ENCODE measurements at regions not wholly inside any gene's neighbourhood (a gene's known extent, or its start where the extent isn't known, plus 50 kb on each side); places are given as distances from the start of the nearest gene placed in this dataset.

GRCh38 chr15:25058080-25058785, 103.4 kb downstream of the SNRPN start:
- H3K4me1 ChIP-seq = no peaks in the 10 kb centered on the region
- H3K9ac ChIP-seq = no peak overlapping the region
- no peak for TF ChIP-seq Cebpa-rat (IDR thresholded peaks at IDR 0.05)
- peaks cover 100% of the 10 kb centered on the region for H3K36me3 ChIP-seq
- peaks cover 100% of the 10 kb centered on the region for H3K9me3 ChIP-seq
- peaks cover 4% of the 10 kb centered on the region; the same call in 1 of the 2 replicates for H3K27me3 ChIP-seq
- no peak overlapping the region for H3K27ac ChIP-seq
- no peak overlapping the region for H3K4me2 ChIP-seq
- no peaks in the 10 kb centered on the region for H4K20me1 ChIP-seq
- H3K4me3 ChIP-seq = no peak overlapping the region; the same call in 1 of the 2 replicates

- H3K4me2 ChIP-seq = no peak overlapping the region
- peak overlapping the region; percentile 45 for H3K4me3 ChIP-seq
- no peak for TF ChIP-seq Cebpa-rat (IDR thresholded peaks at IDR 0.05)
- no peak overlapping the region for H3K9ac ChIP-seq
- peaks cover 100% of the 10 kb centered on the region for H3K36me3 ChIP-seq
- peaks cover 4% of the 10 kb centered on the region; the same call in 1 of the 2 replicates for H3K27me3 ChIP-seq
- no peaks in the 10 kb centered on the region for H3K4me1 ChIP-seq
- no peaks in the 10 kb centered on the region for H4K20me1 ChIP-seq
- H3K27ac ChIP-seq = no peak overlapping the region
- H3K9me3 ChIP-seq = peaks cover 100% of the 10 kb centered on the region
These were observed 105.1 kb downstream of the SNRPN start for GRCh38 chr15:25059698-25060471.

DNA sequence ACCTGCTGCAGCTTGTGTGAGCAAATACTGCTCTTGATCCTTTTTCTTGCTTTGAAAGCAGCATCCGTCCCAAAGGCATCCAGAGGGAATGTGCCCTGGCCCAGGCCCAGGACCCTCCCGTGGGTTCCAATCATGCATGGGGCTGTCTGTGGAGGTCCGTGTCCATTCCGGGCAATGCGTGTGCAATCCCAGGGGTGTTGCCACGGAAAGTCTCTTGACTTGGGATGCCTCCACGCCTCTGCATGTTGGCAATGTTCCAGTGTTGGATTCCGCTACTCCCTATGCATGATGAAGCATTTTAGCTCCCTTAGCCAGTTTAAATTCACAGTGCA, 105.7 kb downstream of the SNRPN start:
- H3K4me2 ChIP-seq = no peak overlapping the region
- no peaks in the 10 kb centered on the region for H4K20me1 ChIP-seq
- H3K4me1 ChIP-seq = no peaks in the 10 kb centered on the region
- peaks cover 100% of the 10 kb centered on the region for H3K9me3 ChIP-seq
- H3K36me3 ChIP-seq = peaks cover 100% of the 10 kb centered on the region
- H3K27me3 ChIP-seq = peaks cover 4% of the 10 kb centered on the region; the same call in 1 of the 2 replicates
- no peak overlapping the region for H3K27ac ChIP-seq
- no peak for TF ChIP-seq Cebpa-rat (IDR thresholded peaks at IDR 0.05)
- H3K9ac ChIP-seq = no peak overlapping the region
- peak overlapping the region; percentile 45 for H3K4me3 ChIP-seq

DNA sequence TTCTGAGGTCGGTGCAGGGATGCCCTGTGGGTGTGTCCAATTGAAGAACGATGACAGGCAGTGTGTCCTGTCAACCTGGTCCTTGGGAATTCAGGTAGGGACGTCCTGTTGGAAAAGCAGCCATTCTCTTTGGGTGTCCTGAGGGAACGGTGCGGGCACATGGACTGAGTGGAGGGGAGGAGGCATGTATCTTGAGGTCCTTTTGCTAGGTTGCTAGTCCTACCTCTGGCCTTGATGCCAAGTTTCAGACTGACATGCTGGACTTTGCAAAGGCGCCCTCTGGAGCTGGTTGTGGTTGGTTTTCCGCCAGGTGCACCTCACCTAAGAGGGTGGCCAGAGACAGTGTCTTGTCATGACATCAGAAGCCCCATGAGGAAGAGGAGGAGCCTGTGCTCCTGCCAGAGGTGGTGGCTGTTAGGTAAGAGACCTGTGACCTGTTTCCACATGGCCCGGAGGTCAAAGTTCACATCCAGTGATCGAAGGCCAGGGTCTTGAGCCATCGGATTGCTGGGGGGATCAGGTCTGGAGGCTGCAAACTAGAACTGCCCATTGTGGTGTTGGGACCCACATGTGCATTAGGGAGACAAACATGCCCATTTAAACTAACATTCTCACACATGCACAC, 106.3 kb downstream of the SNRPN start:
- TF ChIP-seq Cebpa-rat (IDR thresholded peaks at IDR 0.05) = no peak
- Histone ChIP-seq H3K36me3 (peaks cover 100% of the 10 kb centered on the region), H3K9ac (no peak overlapping the region), H3K4me2 (no peak overlapping the region), H3K27ac (no peak overlapping the region), H3K4me1 (no peaks in the 10 kb centered on the region), H4K20me1 (no peaks in the 10 kb centered on the region), H3K4me3 (peak overlapping the region; percentile 45), H3K27me3 (peaks cover 3% of the 10 kb centered on the region; the same call in 1 of the 2 replicates), H3K9me3 (peaks cover 100% of the 10 kb centered on the region)

- Histone ChIP-seq H3K27me3 (peaks cover 2% of the 10 kb centered on the region; the same call in 1 of the 2 replicates), H3K36me3 (peaks cover 100% of the 10 kb centered on the region), H4K20me1 (no peaks in the 10 kb centered on the region), H3K4me1 (no peaks in the 10 kb centered on the region), H3K9me3 (peaks cover 100% of the 10 kb centered on the region), H3K27ac (no peak overlapping the region), H3K4me3 (peak overlapping the region; percentile 45), H3K9ac (no peak overlapping the region), H3K4me2 (no peak overlapping the region)
- no peak for TF ChIP-seq Cebpa-rat (IDR thresholded peaks at IDR 0.05)
These were observed 107.2 kb downstream of the SNRPN start for GRCh38 chr15:25061808-25062550.

- peaks cover 100% of the 10 kb centered on the region for H3K9me3 ChIP-seq
- no peak overlapping the region for H3K27ac ChIP-seq
- peaks cover 3% of the 10 kb centered on the region; the same call in 1 of the 2 replicates for H3K27me3 ChIP-seq
- H3K4me2 ChIP-seq = no peak overlapping the region
- no peaks in the 10 kb centered on the region for H4K20me1 ChIP-seq
- H3K4me3 ChIP-seq = peak overlapping the region; percentile 45
- H3K36me3 ChIP-seq = peaks cover 100% of the 10 kb centered on the region
- H3K4me1 ChIP-seq = no peaks in the 10 kb centered on the region
- H3K9ac ChIP-seq = no peak overlapping the region
- TF ChIP-seq Cebpa-rat (IDR thresholded peaks at IDR 0.05) = no peak
These were observed 108.0 kb downstream of the SNRPN start for GRCh38 chr15:25062551-25063430.

DNA sequence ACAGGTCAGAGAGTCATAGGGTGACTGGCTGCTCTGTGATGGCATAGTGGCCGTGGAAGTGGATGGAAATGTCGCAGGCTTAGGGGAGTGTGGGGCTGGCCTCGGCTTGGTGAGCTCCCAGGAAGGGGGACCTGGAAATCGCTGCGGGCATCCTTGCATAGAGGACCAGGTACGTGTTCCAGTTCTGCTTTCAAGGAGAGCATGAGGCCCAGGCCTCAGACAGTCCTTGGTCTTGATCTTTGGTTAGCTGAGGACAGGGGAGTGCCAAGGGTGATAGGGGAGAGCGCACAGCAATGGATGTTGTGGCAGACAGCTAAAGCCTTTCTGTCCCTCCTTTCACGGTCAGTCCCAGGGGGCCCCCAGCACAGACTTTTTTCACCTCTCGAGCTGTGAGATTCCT, 110.5 kb downstream of the SNRPN start:
- no peak for TF ChIP-seq Cebpa-rat (IDR thresholded peaks at IDR 0.05)
- Histone ChIP-seq H3K4me2 (no peak overlapping the region), H3K36me3 (peaks cover 100% of the 10 kb centered on the region), H3K4me3 (peak overlapping the region; percentile 39), H4K20me1 (no peaks in the 10 kb centered on the region), H3K27me3 (0 out of 2 replicates have a peak, but pooled peaks cover 5% of the 10 kb centered on the region), H3K27ac (no peak overlapping the region), H3K9ac (no peak overlapping the region), H3K4me1 (no peaks in the 10 kb centered on the region), H3K9me3 (peaks cover 100% of the 10 kb centered on the region)

DNA sequence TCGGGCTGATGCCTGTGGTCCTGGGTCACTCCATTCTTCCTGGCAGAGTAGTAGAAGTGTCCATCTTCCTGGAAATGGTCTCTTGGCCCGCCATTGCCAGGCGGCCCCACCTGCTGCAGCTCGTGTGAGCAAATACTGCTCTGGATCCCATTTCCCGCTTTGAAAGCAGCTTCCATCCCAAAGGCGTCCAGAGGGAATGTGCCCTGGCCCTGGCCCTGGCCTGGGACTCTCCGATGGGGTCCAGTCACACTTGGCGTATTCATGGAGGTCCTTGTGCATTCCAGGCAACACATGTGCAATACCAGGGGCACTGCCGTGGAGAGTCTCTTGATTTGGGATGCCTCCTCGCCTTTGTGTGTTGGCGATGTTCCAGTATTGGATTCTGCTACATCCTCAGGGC, 111.1 kb downstream of the SNRPN start:
- Histone ChIP-seq H3K9me3 (peaks cover 100% of the 10 kb centered on the region), H3K9ac (no peak overlapping the region), H3K4me3 (peak overlapping the region; percentile 39), H4K20me1 (no peaks in the 10 kb centered on the region), H3K36me3 (peaks cover 100% of the 10 kb centered on the region), H3K4me1 (no peaks in the 10 kb centered on the region), H3K4me2 (no peak overlapping the region), H3K27ac (no peak overlapping the region), H3K27me3 (peaks cover 5% of the 10 kb centered on the region; the same call in 1 of the 2 replicates)
- TF ChIP-seq Cebpa-rat (IDR thresholded peaks at IDR 0.05) = no peak

Data from BLaER1 (cell line).